Hepatocyte (in vitro differentiated cells): ENCODE measurements at regions not wholly inside any gene's neighbourhood (a gene's known extent, or its start where the extent isn't known, plus 50 kb on each side); places are given as distances from the start of the nearest gene placed in this dataset.

Experiments used
- CTCF ChIP-seq: fragments of 200-600 bp; sonication (generic); IDR thresholded peaks from 2 replicates; pipeline ENCODE4 v1.5.1; 2016; ENCODE audit warnings: antibody characterized with exemption, mild to moderate bottlenecking; ENCODE audit not compliant: poor library complexity
- EZH2 ChIP-seq: fragments of 200-600 bp; sonication (generic); IDR thresholded peaks from 2 replicates; pipeline ENCODE4 v1.6.1; 2016; ENCODE audit warnings: antibody characterized with exemption, mild to moderate bottlenecking, borderline replicate concordance

GRCh38 chr1:30520476-30520875 lies 202.9 kb downstream of the MATN1 start:
- TF ChIP-seq CTCF: no peak
- TF ChIP-seq EZH2: no peak
